GM12878 (cell line): ENCODE measurements at regions not wholly inside any gene's neighbourhood (a gene's known extent, or its start where the extent isn't known, plus 50 kb on each side); places are given as distances from the start of the nearest gene placed in this dataset.

Source experiments
- ATAC-seq: fragments of 200-7000 bp; cut with Tn5 transposase; 3 replicates; pipeline ENCODE4 v1.9.1; 2020; ENCODE audit warnings: mild to moderate bottlenecking, moderate library complexity
- BruUV-seq: library from RNA; stranded (reverse); fragments of 400-500 nt; replicated peaks from 2 replicates; lab custom pipeline; 2021; lab: Mats Ljungman, UMichigan
- CTCF ChIA-PET: fragments of 300-600 bp; sonication (Branson Sonifier 250); formaldehyde crosslinking; extraction: SDS; loops from one replicate; lab custom pipeline; 2021; ENCODE audit warnings: inconsistent platforms; lab: Yijun Ruan, JAX
- POLR2A ChIA-PET: fragments of 350-600 bp; formaldehyde crosslinking; extraction: SDS; loops from one replicate; lab custom pipeline; 2021; ENCODE audit warnings: inconsistent platforms; lab: Charles Lee
- RAD21 ChIA-PET: fragments of 300-600 bp; sonication (Branson Sonifier 250); formaldehyde crosslinking; loops from one replicate; lab custom pipeline; 2023; ENCODE audit warnings: antibody characterized with exemption; ENCODE audit not compliant: unreplicated experiment; lab: Charles Lee
- SMC1A ChIA-PET: fragments of 300-600 bp; sonication (Branson Sonifier 250); formaldehyde crosslinking; loops from one replicate; lab custom pipeline; 2023; ENCODE audit not compliant: unreplicated experiment, uncharacterized antibody; lab: Charles Lee
- DNase-seq: peaks from one replicate; pipeline ENCODE4 v3.0.0-alpha.2; 2011; ENCODE audit warnings: low read depth, low spot score
- FAIRE-seq: peaks from 3 replicates; lab custom pipeline; 2011; peaks lifted over from hg19 to GRCh38; lab: Jason Lieb, UNC
- H2AFZ ChIP-seq: 2 replicates; pipeline ENCODE4 v1.6.0; 2011; ENCODE audit warnings: low read depth, low read length, control low read depth; ENCODE audit not compliant: control insufficient read depth
- H3K27ac ChIP-seq: 2 replicates; pipeline ENCODE4 v1.5.1; 2011; ENCODE audit warnings: control low read depth; ENCODE audit not compliant: control insufficient read depth, insufficient read depth
- H3K27me3 ChIP-seq, 2 experiments: replicated peaks in 1 of 2; 2 replicates each; pipeline versions ENCODE4 v1.6.0 to v1.6.1; 2011; ENCODE audit warnings: low read length in 1 of 2; ENCODE audit not compliant: control insufficient read depth in 2 of 2, insufficient read depth in 2 of 2
- H3K36me3 ChIP-seq, 2 experiments: 2 replicates each; pipeline ENCODE4 v1.5.1; 2011; ENCODE audit warnings: low read length in 1 of 2; ENCODE audit not compliant: control insufficient read depth in 2 of 2, insufficient read depth in 2 of 2
- H3K4me1 ChIP-seq: 2 replicates; pipeline ENCODE4 v1.6.1; 2011; ENCODE audit warnings: mild to moderate bottlenecking, low read length, moderate library complexity, mixed read lengths; ENCODE audit not compliant: control insufficient read depth, insufficient read depth
- H3K4me2 ChIP-seq: 2 replicates; pipeline ENCODE4 v1.6.0; 2011; ENCODE audit warnings: control low read depth; ENCODE audit not compliant: control insufficient read depth, insufficient read depth
- H3K4me3 ChIP-seq: fragments of 200-600 bp; sonication (generic); 2 replicates; pipeline ENCODE4 v1.5.1; 2016
- H3K79me2 ChIP-seq: 2 replicates; pipeline ENCODE4 v1.6.0; 2011; ENCODE audit warnings: low read length; ENCODE audit not compliant: control insufficient read depth, insufficient read depth
- H3K9ac ChIP-seq: 2 replicates; pipeline ENCODE4 v1.8.0; 2011; ENCODE audit warnings: low read length, control low read depth, mixed read lengths; ENCODE audit not compliant: control insufficient read depth, insufficient read depth
- H3K9me3 ChIP-seq: replicated peaks from 3 replicates; pipeline ENCODE4 v1.5.1; 2011; ENCODE audit warnings: mild to moderate bottlenecking, low read length; ENCODE audit not compliant: control insufficient read depth, insufficient read depth
- H4K20me1 ChIP-seq: 2 replicates; pipeline ENCODE4 v1.6.0; 2011; ENCODE audit not compliant: control insufficient read depth, insufficient read depth
- BHLHE40 ChIP-seq, 2 experiments: fragments of 450-650 bp in 1 of 2; IDR thresholded peaks; 2 replicates each; pipeline ENCODE4 v1.6.1; 2011 to 2017; ENCODE audit warnings: low read depth in 2 of 2, borderline replicate concordance in 1 of 2, improper control_type of control experiment in 1 of 2, low read length in 1 of 2, mild to moderate bottlenecking in 1 of 2
- CHD2 ChIP-seq: IDR thresholded peaks from 2 replicates; pipeline ENCODE4 v1.6.1; 2011; ENCODE audit warnings: low read depth, low read length, improper control_type of control experiment, borderline replicate concordance
- CREM ChIP-seq: IDR thresholded peaks from 2 replicates; pipeline ENCODE4 v1.6.1; 2014; ENCODE audit warnings: antibody characterized with exemption, low read depth
- FOXK2 ChIP-seq: fragments of 450-650 bp; IDR thresholded peaks from 2 replicates; pipeline ENCODE4 v1.6.1; 2017; ENCODE audit warnings: mild to moderate bottlenecking, moderate library complexity
- FOXM1 ChIP-seq: IDR thresholded peaks from 2 replicates; pipeline ENCODE4 v1.6.1; 2012; ENCODE audit warnings: low read depth, mild to moderate bottlenecking, inconsistent platforms, low read length, moderate library complexity
- JUNB ChIP-seq: IDR thresholded peaks from 2 replicates; pipeline ENCODE4 v1.6.1; 2016; ENCODE audit warnings: antibody characterized with exemption, mild to moderate bottlenecking
- KLF5 ChIP-seq: fragments of 450-650 bp; IDR thresholded peaks from 2 replicates; pipeline ENCODE4 v1.6.1; 2014; ENCODE audit warnings: mild to moderate bottlenecking; ENCODE audit not compliant: partially characterized antibody
- MXI1 ChIP-seq: fragments of 150-350 bp; IDR thresholded peaks from 2 replicates; pipeline ENCODE4 v1.6.1; 2011; ENCODE audit warnings: low read depth, mild to moderate bottlenecking, inconsistent platforms, low read length, improper control_type of control experiment
- PRDM15 ChIP-seq: fragments of 450-650 bp; formaldehyde crosslinking; IDR thresholded peaks from 2 replicates; pipeline ENCODE4 v1.4.0; 2020; ENCODE audit warnings: mild to moderate bottlenecking, moderate library complexity
- RELA ChIP-seq: fragments of 450-650 bp; IDR thresholded peaks from 2 replicates; pipeline ENCODE4 v1.8.0; 2014; ENCODE audit warnings: borderline replicate concordance; ENCODE audit not compliant: partially characterized antibody
- SMAD5 ChIP-seq: IDR thresholded peaks from 2 replicates; pipeline ENCODE4 v1.6.1; 2016; ENCODE audit warnings: antibody characterized with exemption, low read depth
- SPI1 ChIP-seq: IDR thresholded peaks from 2 replicates; pipeline ENCODE4 v1.6.1; 2011; ENCODE audit warnings: low read depth, mild to moderate bottlenecking, low read length, moderate library complexity, borderline replicate concordance; ENCODE audit not compliant: insufficient read depth
- SRF ChIP-seq, 2 experiments: IDR thresholded peaks; 2 replicates each; pipeline ENCODE4 v1.6.1; 2011; ENCODE audit warnings: low read depth in 2 of 2, low read length in 2 of 2, mild to moderate bottlenecking in 1 of 2, moderate library complexity in 1 of 2
- TARDBP ChIP-seq: IDR thresholded peaks from 2 replicates; pipeline ENCODE4 v1.6.1; 2016; ENCODE audit warnings: borderline replicate concordance
- TCF3 ChIP-seq: IDR thresholded peaks from 2 replicates; pipeline ENCODE4 v1.6.1; 2012; ENCODE audit warnings: low read depth, mild to moderate bottlenecking, low read length, borderline replicate concordance; ENCODE audit not compliant: insufficient read depth
- ZNF217 ChIP-seq: fragments of 450-650 bp; IDR thresholded peaks from 2 replicates; pipeline ENCODE4 v1.6.1; 2017; ENCODE audit warnings: antibody characterized with exemption, mild to moderate bottlenecking
- ZZZ3 ChIP-seq: IDR thresholded peaks from 2 replicates; pipeline ENCODE4 v1.6.1; 2011; ENCODE audit warnings: low read depth; ENCODE audit not compliant: control insufficient read depth, insufficient read length
- WGBS: methylation state at CpG from one replicate; pipeline ENCODE4 v1.1.6; 2016; ENCODE audit warnings: low lambda C conversion rate; ENCODE audit not compliant: insufficient replicate concordance, insufficient coverage; ENCODE audit errors: missing lambda C conversion rate; 5-methylcytosine and 5-hydroxymethylcytosine counted together
- in situ Hi-C: fragments of 300-500 bp; cut with MboI; formaldehyde crosslinking; loops from 9 replicates; pipeline ENCODE4 v1.14.3; 2018; ENCODE audit warnings: mixed read lengths
- intact Hi-C: fragments of 100-400 bp; cut with micrococcal nuclease; formaldehyde crosslinking; loops from one replicate; pipeline ENCODE4 v1.14.2; 2022; ENCODE audit not compliant: unreplicated experiment
- TF ChIP-seq, protein P1 (sequence below): fragments of 450-650 bp; IDR thresholded peaks from 2 replicates; pipeline ENCODE4 v1.6.1; 2017; ENCODE audit warnings: mild to moderate bottlenecking

DNA sequence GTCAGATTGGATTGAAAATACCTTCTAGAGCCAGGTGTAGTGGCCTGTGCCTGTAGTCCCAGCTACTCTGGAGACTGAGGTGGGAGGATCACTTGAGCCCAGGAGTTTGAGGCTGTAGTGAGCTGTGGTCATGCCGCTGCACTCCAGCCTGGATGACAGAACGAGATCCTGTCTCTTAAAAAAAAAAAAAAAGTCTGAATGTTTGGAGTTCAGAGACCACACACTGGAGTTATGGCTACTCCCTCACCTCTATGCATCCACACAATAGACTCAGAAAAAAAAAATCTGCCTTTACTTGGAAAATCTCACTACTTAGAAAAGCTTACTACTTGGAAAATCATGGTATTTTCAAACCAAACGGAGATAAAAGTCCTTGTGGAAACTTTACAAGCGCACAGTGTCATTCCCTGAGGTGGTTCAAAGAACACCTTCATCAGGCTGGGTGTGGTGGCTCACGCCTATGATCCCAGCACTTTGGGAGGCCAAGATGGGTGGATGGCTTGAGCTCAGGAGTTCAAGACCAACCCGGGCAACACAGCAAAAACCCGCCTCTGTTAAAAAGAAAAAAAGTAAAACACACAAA lies 63.9 kb upstream of the PICALM start:
- Histone ChIP-seq H3K4me1 (no peaks in the 10 kb centered on the region), H3K9me3 (no peaks in the 10 kb centered on the region; the same call in 2 of the 3 replicates), H3K36me3 (no peaks in the 10 kb centered on the region), H3K9ac (no peak overlapping the region), H2AFZ (no peak overlapping the region), H4K20me1 (no peaks in the 10 kb centered on the region), H3K27ac (no peak overlapping the region), H3K4me3 (no peak overlapping the region), H3K4me2 (no peak overlapping the region), H3K27me3 (no peaks in the 10 kb centered on the region), H3K79me2 (no peaks in the 10 kb centered on the region)
- FAIRE-seq: no peak
- ChIA-PET CTCF (interaction anchor here (0.6 to 1.9 kb wide), 4 partner anchors 10 to 129 kb away, joined by 3 to 6 read pairs (median 4); no protein-coding TSS in a partner anchor), RAD21 (no interaction called here), POLR2A (no interaction called here), SMC1A (interaction anchor here (1.2 to 2.6 kb wide), 3 partner anchors 16 to 64 kb away, joined by 4 to 19 read pairs (median 4); partner anchors contain the start of gene PICALM)
- TF ChIP-seq, protein P1, sequence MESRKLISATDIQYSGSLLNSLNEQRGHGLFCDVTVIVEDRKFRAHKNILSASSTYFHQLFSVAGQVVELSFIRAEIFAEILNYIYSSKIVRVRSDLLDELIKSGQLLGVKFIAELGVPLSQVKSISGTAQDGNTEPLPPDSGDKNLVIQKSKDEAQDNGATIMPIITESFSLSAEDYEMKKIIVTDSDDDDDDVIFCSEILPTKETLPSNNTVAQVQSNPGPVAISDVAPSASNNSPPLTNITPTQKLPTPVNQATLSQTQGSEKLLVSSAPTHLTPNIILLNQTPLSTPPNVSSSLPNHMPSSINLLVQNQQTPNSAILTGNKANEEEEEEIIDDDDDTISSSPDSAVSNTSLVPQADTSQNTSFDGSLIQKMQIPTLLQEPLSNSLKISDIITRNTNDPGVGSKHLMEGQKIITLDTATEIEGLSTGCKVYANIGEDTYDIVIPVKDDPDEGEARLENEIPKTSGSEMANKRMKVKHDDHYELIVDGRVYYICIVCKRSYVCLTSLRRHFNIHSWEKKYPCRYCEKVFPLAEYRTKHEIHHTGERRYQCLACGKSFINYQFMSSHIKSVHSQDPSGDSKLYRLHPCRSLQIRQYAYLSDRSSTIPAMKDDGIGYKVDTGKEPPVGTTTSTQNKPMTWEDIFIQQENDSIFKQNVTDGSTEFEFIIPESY: no peak
- TF ChIP-seq FOXK2: no peak
- TF ChIP-seq MXI1: no peak
- TF ChIP-seq PRDM15 (CRISPR knock-in tag): no peak
- TF ChIP-seq TCF3: no peak
- TF ChIP-seq ZZZ3: no peak
- no peak for TF ChIP-seq SMAD5
- no peak for TF ChIP-seq RELA
- no peak for TF ChIP-seq JUNB
- no peak for TF ChIP-seq CHD2
- no peak for TF ChIP-seq TARDBP
- TF ChIP-seq CREM: no peak
- TF ChIP-seq ZNF217: no peak
- TF ChIP-seq SPI1: no peak
- no peak for TF ChIP-seq BHLHE40 (IDR thresholded peaks at IDR 0.05; ENCODE audit: borderline replicate concordance in 1 of 2, low read depth in 2 of 2, low read length in 1 of 2)
- no peak for TF ChIP-seq SRF (IDR thresholded peaks at IDR 0.05; ENCODE audit: low read depth in 2 of 2, low read length in 2 of 2)
- no peak for TF ChIP-seq KLF5
- TF ChIP-seq FOXM1: no peak
- no peak for ATAC-seq
- intact Hi-C loops (loop anchor here (5.0 kb wide), 1 partner anchor 50 kb away; no protein-coding TSS in a partner anchor), in situ Hi-C loops (no loop called here)
- whole genome bisulfite sequencing: 65% methylated on average over 6 of the region's 7 CpGs
- BruUV-seq: no TSS peak
- no peak for DNase-seq
